ENCODE measurements at regions not wholly inside any gene's neighbourhood (a gene's known extent, or its start where the extent isn't known, plus 50 kb on each side); places are given as distances from the start of the nearest gene placed in this dataset.

GRCh38 chr10:16360001-16360400, 76.8 kb upstream of the PTER start:
- DNase-seq (ENCODE audit: low spot score): no peak

- no peak for DNase-seq (ENCODE audit: low spot score)
Measured at GRCh38 chr10:16360425-16360824, 76.4 kb upstream of the PTER start.

GRCh38 chr10:16361086-16361485, 75.7 kb upstream of the PTER start:
- DNase-seq (ENCODE audit: low spot score): no peak

GRCh38 chr10:16363741-16364140, 73.1 kb upstream of the PTER start:
- DNase-seq (ENCODE audit: low spot score): no peak

GRCh38 chr10:16367621-16368292, 69.1 kb upstream of the PTER start:
- no peak for DNase-seq (ENCODE audit: low spot score)

GRCh38 chr10:16381083-16381482, 55.7 kb upstream of the PTER start:
- no peak for DNase-seq (ENCODE audit: low spot score)

- peak; percentile 90 for DNase-seq (ENCODE audit: low spot score)
Measured at GRCh38 chr10:16384021-16384420, 52.8 kb upstream of the PTER start.

- no peak for DNase-seq (ENCODE audit: low spot score)
Measured at GRCh38 chr10:16386855-16387254, 50.0 kb upstream of the PTER start.

All from cerebellar cortex (tissue), 1 donor.